ENCODE measurements at regions not wholly inside any gene's neighbourhood (a gene's known extent, or its start where the extent isn't known, plus 50 kb on each side); places are given as distances from the start of the nearest gene placed in this dataset.

DNA sequence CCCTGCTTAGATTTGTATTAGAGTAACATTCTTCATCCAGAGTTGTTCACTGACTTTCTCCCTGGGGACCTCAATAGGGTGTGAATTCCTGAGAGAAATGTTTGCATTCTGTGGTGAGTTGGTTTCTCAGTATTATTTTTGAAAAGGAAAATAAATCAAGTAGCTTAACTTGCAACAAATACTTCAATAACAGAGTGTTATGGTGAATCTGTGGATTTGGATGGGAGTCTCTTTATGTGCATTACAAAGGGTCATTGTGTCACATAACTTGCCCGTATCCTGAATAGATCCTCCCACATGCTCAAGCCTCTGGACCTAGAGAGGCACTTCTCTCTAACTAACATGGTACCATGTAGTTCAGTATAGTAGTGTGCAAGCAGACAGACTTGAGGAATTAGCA lies 68.4 kb upstream of the IPO9 start:
- TF ChIP-seq, protein P1, sequence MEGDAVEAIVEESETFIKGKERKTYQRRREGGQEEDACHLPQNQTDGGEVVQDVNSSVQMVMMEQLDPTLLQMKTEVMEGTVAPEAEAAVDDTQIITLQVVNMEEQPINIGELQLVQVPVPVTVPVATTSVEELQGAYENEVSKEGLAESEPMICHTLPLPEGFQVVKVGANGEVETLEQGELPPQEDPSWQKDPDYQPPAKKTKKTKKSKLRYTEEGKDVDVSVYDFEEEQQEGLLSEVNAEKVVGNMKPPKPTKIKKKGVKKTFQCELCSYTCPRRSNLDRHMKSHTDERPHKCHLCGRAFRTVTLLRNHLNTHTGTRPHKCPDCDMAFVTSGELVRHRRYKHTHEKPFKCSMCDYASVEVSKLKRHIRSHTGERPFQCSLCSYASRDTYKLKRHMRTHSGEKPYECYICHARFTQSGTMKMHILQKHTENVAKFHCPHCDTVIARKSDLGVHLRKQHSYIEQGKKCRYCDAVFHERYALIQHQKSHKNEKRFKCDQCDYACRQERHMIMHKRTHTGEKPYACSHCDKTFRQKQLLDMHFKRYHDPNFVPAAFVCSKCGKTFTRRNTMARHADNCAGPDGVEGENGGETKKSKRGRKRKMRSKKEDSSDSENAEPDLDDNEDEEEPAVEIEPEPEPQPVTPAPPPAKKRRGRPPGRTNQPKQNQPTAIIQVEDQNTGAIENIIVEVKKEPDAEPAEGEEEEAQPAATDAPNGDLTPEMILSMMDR (IDR thresholded peaks at IDR 0.05; ENCODE audit: low read depth, low read length), result no peak
- POLR2A ChIA-PET, result interaction anchor here (0.9 to 1.1 kb wide), 2 partner anchors 46 to 47 kb away, joined by 3 to 8 read pairs; no protein-coding TSS in a partner anchor
- no peak overlapping the region for H3K27ac ChIP-seq (ENCODE audit: low read depth, low read length)
- H3K27me3 ChIP-seq (ENCODE audit: control insufficient read depth, insufficient read depth, low read length), result no peaks in the 10 kb centered on the region
- H3K9me3 ChIP-seq (ENCODE audit: control insufficient read depth, insufficient read depth, low read length), result no peaks in the 10 kb centered on the region
- no peak overlapping the region for H3K4me3 ChIP-seq (ENCODE audit: low read depth, low read length)
- CTCF ChIA-PET, result interaction anchor here (0.7 kb wide), 1 partner anchor 33 kb away, joined by 3 read pairs; no protein-coding TSS in a partner anchor
- no peak for DNase-seq (ENCODE audit: low read depth, low spot score)

DNA sequence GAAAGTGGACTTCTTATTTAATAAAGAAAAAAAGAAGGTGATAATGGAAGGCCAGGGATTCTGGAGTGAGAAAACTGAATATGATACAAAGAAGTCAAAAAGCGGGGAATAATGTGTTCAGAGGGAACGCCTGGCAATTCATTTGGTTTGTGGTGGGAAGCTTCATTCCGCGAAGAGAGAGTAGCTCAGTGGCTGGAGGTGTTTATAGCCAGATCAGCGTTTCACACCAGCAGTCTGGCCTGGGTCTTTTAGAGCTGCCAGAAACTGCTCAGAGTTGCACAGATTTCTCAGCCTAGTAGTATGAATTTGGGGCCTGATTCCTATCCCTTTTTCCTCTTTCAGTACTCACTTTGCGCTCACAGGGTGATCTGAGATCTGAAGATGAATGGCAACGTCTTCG lies 67.8 kb upstream of the IPO9 start:
- ChIA-PET POLR2A (no interaction called here), CTCF (interaction anchor here (0.7 kb wide), 1 partner anchor 32 kb away, joined by 3 read pairs; no protein-coding TSS in a partner anchor)
- TF ChIP-seq, protein P1 (IDR thresholded peaks at IDR 0.05; ENCODE audit: low read depth, low read length), result no peak
- Histone ChIP-seq H3K27me3 (ENCODE audit: control insufficient read depth, insufficient read depth, low read length) (no peaks in the 10 kb centered on the region), H3K4me3 (ENCODE audit: low read depth, low read length) (no peak overlapping the region), H3K9me3 (ENCODE audit: control insufficient read depth, insufficient read depth, low read length) (no peaks in the 10 kb centered on the region), H3K27ac (ENCODE audit: low read depth, low read length) (no peak overlapping the region)
- DNase-seq (ENCODE audit: low read depth, low spot score), result no peak

- Histone ChIP-seq H3K27me3 (ENCODE audit: control insufficient read depth, insufficient read depth, low read length) (no peaks in the 10 kb centered on the region), H3K27ac (ENCODE audit: low read depth, low read length) (no peak overlapping the region), H3K9me3 (ENCODE audit: control insufficient read depth, insufficient read depth, low read length) (no peaks in the 10 kb centered on the region), H3K4me3 (ENCODE audit: low read depth, low read length) (no peak overlapping the region)
- no peak for DNase-seq (ENCODE audit: low read depth, low spot score)
- POLR2A ChIA-PET, result no interaction called here
- CTCF ChIA-PET, result no interaction called here
- TF ChIP-seq, protein P1 (IDR thresholded peaks at IDR 0.05; ENCODE audit: low read depth, low read length), result no peak
Measured at GRCh38 chr1:201761871-201762270, 67.1 kb upstream of the IPO9 start.

GRCh38 chr1:201762381-201762780 lies 66.6 kb upstream of the IPO9 start:
- Histone ChIP-seq H3K4me3 (ENCODE audit: low read depth, low read length) (no peak overlapping the region), H3K9me3 (ENCODE audit: control insufficient read depth, insufficient read depth, low read length) (no peaks in the 10 kb centered on the region), H3K27ac (ENCODE audit: low read depth, low read length) (no peak overlapping the region), H3K27me3 (ENCODE audit: control insufficient read depth, insufficient read depth, low read length) (no peaks in the 10 kb centered on the region)
- ChIA-PET CTCF (interaction anchor here (1.5 kb wide), 1 partner anchor 53 kb away, joined by 3 read pairs; no protein-coding TSS in a partner anchor), POLR2A (interaction anchor here (0.7 kb wide), 1 partner anchor 30 kb away, joined by 3 read pairs; no protein-coding TSS in a partner anchor)
- no peak for DNase-seq (ENCODE audit: low read depth, low spot score)
- TF ChIP-seq, protein P1 (IDR thresholded peaks at IDR 0.05; ENCODE audit: low read depth, low read length), result no peak

- no peak for DNase-seq (ENCODE audit: low read depth, low spot score)
- no peak overlapping the region for H3K27ac ChIP-seq (ENCODE audit: low read depth, low read length)
- no peak overlapping the region for H3K4me3 ChIP-seq (ENCODE audit: low read depth, low read length)
- ChIA-PET CTCF (interaction anchor here (1.3 to 1.8 kb wide), 3 partner anchors 30 to 60 kb away, joined by 3 to 5 read pairs (median 4); no protein-coding TSS in a partner anchor), POLR2A (no interaction called here)
- no peaks in the 10 kb centered on the region for H3K27me3 ChIP-seq (ENCODE audit: control insufficient read depth, insufficient read depth, low read length)
- no peaks in the 10 kb centered on the region for H3K9me3 ChIP-seq (ENCODE audit: control insufficient read depth, insufficient read depth, low read length)
- TF ChIP-seq, protein P1 (IDR thresholded peaks at IDR 0.05; ENCODE audit: low read depth, low read length), result no peak
Measured at GRCh38 chr1:201763455-201764140, 65.4 kb upstream of the IPO9 start.
